OCI-LY3 (cell line): ENCODE measurements at regions not wholly inside any gene's neighbourhood (a gene's known extent, or its start where the extent isn't known, plus 50 kb on each side); places are given as distances from the start of the nearest gene placed in this dataset.

Source experiments
- EZH2phosphoT487 ChIP-seq: fragments of 200-600 bp; shearing (Covaris generic); IDR thresholded peaks from 2 replicates; pipeline ENCODE4 v1.6.1; 2018; ENCODE audit warnings: antibody characterized with exemption, mixed run types, low read depth
- TF ChIP-seq, protein P1 (sequence below): fragments of 200-600, 300-600 bp; sonication (generic); IDR thresholded peaks from 2 replicates; pipeline ENCODE4 v1.5.1; 2014; ENCODE audit warnings: antibody characterized with exemption, low read length, low read depth

DNA sequence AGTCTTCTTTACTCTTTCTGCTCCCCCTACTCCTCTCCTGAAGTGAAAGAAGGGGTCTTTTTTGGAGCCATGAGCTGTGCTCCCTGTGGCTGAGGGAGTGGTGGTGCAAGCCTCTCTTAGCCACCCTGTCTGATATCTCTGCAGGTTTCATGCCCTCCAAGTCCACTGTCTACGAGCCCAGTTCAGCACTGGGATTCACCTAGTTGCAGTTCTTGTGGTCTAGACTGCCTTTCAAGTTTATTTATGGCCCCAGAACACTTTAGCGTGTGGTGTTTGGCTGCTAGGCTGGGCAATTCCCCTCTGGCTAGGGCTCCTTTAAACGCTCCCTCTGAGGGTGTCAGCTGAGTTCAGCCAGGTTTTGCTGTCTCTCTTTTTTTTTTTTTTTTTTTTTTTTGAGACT is 908.6 kb downstream of the TRHDE start:
- TF ChIP-seq EZH2phosphoT487: no peak
- TF ChIP-seq, protein P1, sequence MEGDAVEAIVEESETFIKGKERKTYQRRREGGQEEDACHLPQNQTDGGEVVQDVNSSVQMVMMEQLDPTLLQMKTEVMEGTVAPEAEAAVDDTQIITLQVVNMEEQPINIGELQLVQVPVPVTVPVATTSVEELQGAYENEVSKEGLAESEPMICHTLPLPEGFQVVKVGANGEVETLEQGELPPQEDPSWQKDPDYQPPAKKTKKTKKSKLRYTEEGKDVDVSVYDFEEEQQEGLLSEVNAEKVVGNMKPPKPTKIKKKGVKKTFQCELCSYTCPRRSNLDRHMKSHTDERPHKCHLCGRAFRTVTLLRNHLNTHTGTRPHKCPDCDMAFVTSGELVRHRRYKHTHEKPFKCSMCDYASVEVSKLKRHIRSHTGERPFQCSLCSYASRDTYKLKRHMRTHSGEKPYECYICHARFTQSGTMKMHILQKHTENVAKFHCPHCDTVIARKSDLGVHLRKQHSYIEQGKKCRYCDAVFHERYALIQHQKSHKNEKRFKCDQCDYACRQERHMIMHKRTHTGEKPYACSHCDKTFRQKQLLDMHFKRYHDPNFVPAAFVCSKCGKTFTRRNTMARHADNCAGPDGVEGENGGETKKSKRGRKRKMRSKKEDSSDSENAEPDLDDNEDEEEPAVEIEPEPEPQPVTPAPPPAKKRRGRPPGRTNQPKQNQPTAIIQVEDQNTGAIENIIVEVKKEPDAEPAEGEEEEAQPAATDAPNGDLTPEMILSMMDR: no peak
